ENCODE measurements at regions not wholly inside any gene's neighbourhood (a gene's known extent, or its start where the extent isn't known, plus 50 kb on each side); places are given as distances from the start of the nearest gene placed in this dataset.

- no peak for TF ChIP-seq CTCF (IDR thresholded peaks at IDR 0.05; ENCODE audit: low read depth, low read length, poor library complexity, severe bottlenecking)
- TF ChIP-seq EZH2phosphoT487 (IDR thresholded peaks at IDR 0.05; ENCODE audit: borderline replicate concordance, low read length), result no peak
Observed at GRCh38 chr7:125436220-125436619, 506.6 kb upstream of the POT1 start.

Data from DOHH2 (cell line).